Right cardiac atrium (tissue), 5 donors: ENCODE measurements at regions not wholly inside any gene's neighbourhood (a gene's known extent, or its start where the extent isn't known, plus 50 kb on each side); places are given as distances from the start of the nearest gene placed in this dataset.

Experiments used
- ATAC-seq, 2 donors: fragments of 200-7000 bp; cut with Tn5 transposase; one replicate each; pipeline versions ENCODE4 v1.8.0 to v1.9.1; 2020; ENCODE audit warnings: moderate library complexity in 2 of 2, mild to moderate bottlenecking in 1 of 2
- DNase-seq, 3 donors: peaks; one replicate each; pipeline ENCODE4 v3.0.0-alpha.2; 2020
- H3K27ac ChIP-seq: one replicate; pipeline ENCODE4 v1.5.1; 2013; ENCODE audit warnings: mild to moderate bottlenecking, low read length, control low read depth, moderate library complexity
- H3K27me3 ChIP-seq: one replicate; pipeline ENCODE4 v1.6.1; 2013; ENCODE audit not compliant: control insufficient read depth, insufficient read depth
- H3K4me1 ChIP-seq: one replicate; pipeline ENCODE4 v1.6.1; 2013; ENCODE audit warnings: low read length; ENCODE audit not compliant: control insufficient read depth, insufficient read depth
- H3K4me3 ChIP-seq: one replicate; pipeline ENCODE4 v1.5.1; 2013; ENCODE audit warnings: low read length, control low read depth
- H3K9me3 ChIP-seq: one replicate; pipeline ENCODE4 v1.6.1; 2013; ENCODE audit warnings: low read length; ENCODE audit not compliant: control insufficient read depth
- WGBS: extraction: QIAGEN DNeasy Blood & Tissue Kit; methylation state at CpG from one replicate; pipeline ENCODE4 v1.1.7; 2013; 5-methylcytosine and 5-hydroxymethylcytosine counted together
- intact Hi-C, 4 donors: fragments of 100-400 bp; cut with DNase I; formaldehyde crosslinking; loops; one replicate each; pipeline versions ENCODE4 v1.11.0 to v1.14.0; 2022 to 2023
- donor health status: healthy with polysubstance abuse.
- donor health status: DM: no; HTN: yes; CAD: no.
- donor health status: DM: no; HTN: no; CAD: no.
- donor health status: DM: no; HTN: yes; CAD: no; lungs with severe emphysema.
- donor health status: DM: yes; HTN: yes; CAD: no.

DNA sequence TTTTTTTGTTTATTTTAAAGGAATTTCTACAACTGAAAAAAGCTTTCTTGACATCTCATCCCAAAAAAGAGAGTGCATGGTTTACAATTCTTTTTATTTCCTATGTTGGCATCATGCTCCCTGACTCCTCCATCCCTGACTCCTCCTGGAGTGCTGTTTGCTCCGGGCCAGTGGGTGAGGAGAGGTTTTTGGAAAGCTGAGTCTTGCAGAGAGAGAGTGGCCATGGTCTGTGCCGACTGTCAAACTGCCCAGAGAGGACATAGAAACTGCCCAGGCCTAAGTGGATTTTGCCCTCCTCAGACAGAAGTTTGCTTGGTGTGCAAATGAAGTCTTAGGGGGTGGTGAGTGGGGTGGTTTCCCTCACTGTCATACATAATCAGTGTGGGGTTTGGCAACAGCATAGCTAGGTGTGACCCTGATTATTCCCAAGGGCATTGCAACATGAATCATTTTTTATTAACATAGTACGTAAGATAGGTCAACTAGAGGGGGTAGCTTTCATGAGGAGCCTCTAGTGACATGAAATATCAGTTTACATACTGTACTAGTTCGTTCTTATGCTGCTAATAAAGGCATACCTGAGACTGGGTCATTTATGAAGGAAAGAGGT lies 179.8 kb upstream of the UBL3 start:
- Histone ChIP-seq H3K27ac (no peak overlapping the region), H3K4me3 (no peak overlapping the region), H3K4me1 (no peaks in the 10 kb centered on the region), H3K9me3 (no peaks in the 10 kb centered on the region), H3K27me3 (no peaks in the 10 kb centered on the region)
- DNase-seq (no peak), ATAC-seq (no peak)
- intact Hi-C loops = no loop called here
- WGBS = 70% methylated on average over 4 of the region's 4 CpGs

DNA sequence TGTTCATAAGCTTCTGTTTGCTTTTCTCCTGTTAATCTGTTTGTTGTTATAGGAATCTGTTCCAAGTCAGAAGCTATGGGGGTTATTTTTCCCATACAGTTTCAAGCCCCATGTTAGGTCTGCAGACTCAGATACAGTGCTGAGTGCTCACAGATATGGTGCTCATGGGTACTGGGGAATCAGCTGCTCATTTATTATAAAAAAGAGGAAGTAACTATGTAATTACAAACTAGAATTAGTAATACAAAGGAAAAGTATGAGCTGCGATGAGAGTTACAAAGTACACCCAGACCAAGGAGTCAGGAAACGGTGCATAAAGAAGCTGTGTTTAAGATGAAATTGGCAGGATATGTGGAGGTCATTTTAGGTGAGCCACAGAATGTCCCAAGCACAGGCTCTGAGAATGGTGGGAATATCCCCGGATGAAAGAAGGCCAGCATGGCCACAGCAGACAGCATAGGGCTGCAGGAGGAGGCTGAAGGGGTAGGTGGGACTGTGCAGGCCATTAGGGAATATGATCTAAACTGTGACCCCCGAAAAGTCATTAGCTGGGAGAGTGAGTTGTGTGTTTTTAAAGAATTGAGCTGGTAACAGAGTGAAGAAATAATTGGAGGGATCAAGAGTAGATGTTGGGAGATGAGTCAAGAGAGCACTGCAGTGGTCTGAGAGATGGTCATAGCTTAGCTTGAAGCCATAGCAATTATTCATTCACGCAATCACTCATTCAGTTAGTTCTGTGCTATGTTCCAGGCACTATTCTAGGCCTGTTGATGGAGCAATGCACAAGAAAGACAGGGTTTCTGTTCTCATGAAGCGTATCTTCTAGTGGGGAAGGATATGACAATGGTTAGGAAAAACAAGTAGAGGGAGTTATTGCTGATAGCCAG lies 177.4 kb upstream of the UBL3 start:
- no peak for ATAC-seq
- Histone ChIP-seq H3K27me3 (no peaks in the 10 kb centered on the region), H3K9me3 (no peaks in the 10 kb centered on the region), H3K27ac (no peak overlapping the region), H3K4me3 (no peak overlapping the region), H3K4me1 (no peaks in the 10 kb centered on the region)
- 75% methylated on average over 6 of the region's 6 CpGs for WGBS
- DNase-seq = no peak
- intact Hi-C loops = no loop called here

- H3K9me3 ChIP-seq = no peaks in the 10 kb centered on the region
- intact Hi-C loops = no loop called here
- H3K4me3 ChIP-seq = no peak overlapping the region
- H3K4me1 ChIP-seq = no peaks in the 10 kb centered on the region
- H3K27me3 ChIP-seq = no peaks in the 10 kb centered on the region
- ATAC-seq = no peak
- 92% methylated on average over 5 of the region's 5 CpGs for WGBS
- no peak for DNase-seq
- no peak overlapping the region for H3K27ac ChIP-seq
Observed at GRCh38 chr13:30026909-30027308, 176.5 kb upstream of the UBL3 start.

- Histone ChIP-seq H3K4me1 (no peaks in the 10 kb centered on the region), H3K27ac (no peak overlapping the region), H3K27me3 (no peaks in the 10 kb centered on the region), H3K9me3 (no peaks in the 10 kb centered on the region), H3K4me3 (no peak overlapping the region)
- intact Hi-C loops = no loop called here
- no peak for ATAC-seq
- DNase-seq = no peak
- 75% methylated on average over 5 of the region's 5 CpGs for WGBS
Observed at GRCh38 chr13:30026093-30026492, 175.7 kb upstream of the UBL3 start.

- intact Hi-C loops = no loop called here
- DNase-seq = no peak
- ATAC-seq = no peak
- Histone ChIP-seq H3K27ac (no peak overlapping the region), H3K4me3 (no peak overlapping the region), H3K4me1 (no peaks in the 10 kb centered on the region), H3K27me3 (no peaks in the 10 kb centered on the region), H3K9me3 (no peaks in the 10 kb centered on the region)
- 98% methylated on average over 1 of the region's 1 CpG for WGBS
Observed at GRCh38 chr13:30025351-30025750, 174.9 kb upstream of the UBL3 start.

- Histone ChIP-seq H3K27me3 (no peaks in the 10 kb centered on the region), H3K4me1 (no peaks in the 10 kb centered on the region), H3K9me3 (no peaks in the 10 kb centered on the region), H3K4me3 (no peak overlapping the region), H3K27ac (no peak overlapping the region)
- no peak for DNase-seq
- no peak for ATAC-seq
- intact Hi-C loops = no loop called here
- 88% methylated on average over 8 of the region's 8 CpGs for WGBS
Observed at GRCh38 chr13:30024125-30024865, 173.9 kb upstream of the UBL3 start.

GRCh38 chr13:30023196-30023895 lies 172.9 kb upstream of the UBL3 start:
- intact Hi-C loops = no loop called here
- H3K4me1 ChIP-seq = no peaks in the 10 kb centered on the region
- 75% methylated on average over 8 of the region's 8 CpGs for WGBS
- no peaks in the 10 kb centered on the region for H3K27me3 ChIP-seq
- no peak overlapping the region for H3K27ac ChIP-seq
- no peak overlapping the region for H3K4me3 ChIP-seq
- no peaks in the 10 kb centered on the region for H3K9me3 ChIP-seq
- DNase-seq = no peak
- ATAC-seq = no peak

DNA sequence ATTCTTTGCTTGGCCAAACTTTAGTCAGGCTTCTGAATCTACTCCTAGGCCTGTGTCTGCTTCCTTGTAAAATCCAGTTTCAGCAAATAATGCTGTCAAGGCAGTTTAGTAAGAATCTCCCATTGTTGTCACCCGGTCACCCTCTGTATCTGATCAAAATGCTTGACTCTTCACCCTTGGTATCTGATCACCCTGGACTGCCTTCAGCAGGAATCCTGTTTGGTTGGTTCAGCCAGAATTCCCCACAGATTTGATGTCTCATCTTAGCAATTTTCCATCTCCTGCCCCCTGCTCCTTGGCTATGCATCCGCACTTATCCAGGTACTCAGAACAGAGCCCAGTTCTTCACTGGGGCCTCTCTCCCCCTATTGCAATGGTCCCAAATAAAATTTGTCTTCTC lies 172.4 kb upstream of the UBL3 start:
- intact Hi-C loops = no loop called here
- H3K27me3 ChIP-seq = no peaks in the 10 kb centered on the region
- 86% methylated on average over 2 of the region's 2 CpGs for WGBS
- ATAC-seq (no peak), DNase-seq (no peak)
- H3K4me3 ChIP-seq = no peak overlapping the region
- H3K9me3 ChIP-seq = no peaks in the 10 kb centered on the region
- H3K27ac ChIP-seq = no peak overlapping the region
- no peaks in the 10 kb centered on the region for H3K4me1 ChIP-seq

- no peak for DNase-seq
- Histone ChIP-seq H3K27ac (no peak overlapping the region), H3K4me3 (no peak overlapping the region), H3K9me3 (no peaks in the 10 kb centered on the region), H3K4me1 (no peaks in the 10 kb centered on the region), H3K27me3 (no peaks in the 10 kb centered on the region)
- 88% methylated on average over 10 of the region's 10 CpGs for WGBS
- intact Hi-C loops = no loop called here
- ATAC-seq = no peak
Observed at GRCh38 chr13:30022256-30022655, 171.8 kb upstream of the UBL3 start.

- ATAC-seq = no peak
- no peaks in the 10 kb centered on the region for H3K4me1 ChIP-seq
- intact Hi-C loops = no loop called here
Observed at GRCh38 chr13:30021611-30022010, 171.2 kb upstream of the UBL3 start.

More at GRCh38 chr13:30021611-30022010, 171.2 kb upstream of the UBL3 start:
- Histone ChIP-seq H3K27ac (no peak overlapping the region), H3K27me3 (no peaks in the 10 kb centered on the region), H3K9me3 (no peaks in the 10 kb centered on the region), H3K4me3 (no peak overlapping the region)
- WGBS = 82% methylated on average over 2 of the region's 2 CpGs
- DNase-seq = no peak
